ENCODE measurements at regions not wholly inside any gene's neighbourhood (a gene's known extent, or its start where the extent isn't known, plus 50 kb on each side); places are given as distances from the start of the nearest gene placed in this dataset.

DNA sequence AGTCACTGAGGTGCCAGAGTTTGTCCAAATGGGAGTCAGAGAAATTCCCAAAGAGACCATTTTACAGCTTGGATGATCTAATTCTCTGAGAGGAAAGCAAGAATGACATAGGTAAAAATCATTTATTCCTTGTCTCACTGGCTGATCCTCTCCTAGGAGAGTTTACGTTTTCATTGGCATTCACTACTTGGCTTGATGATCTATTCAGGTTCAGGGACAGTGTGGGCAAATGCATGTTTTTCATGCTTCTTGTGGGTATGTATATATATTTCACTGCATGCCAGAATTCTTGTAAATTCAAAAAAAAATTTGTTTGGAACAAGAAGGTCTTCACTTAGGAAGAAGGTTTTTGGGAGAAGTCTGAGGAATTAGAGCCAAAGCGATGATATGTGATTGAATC lies 403.4 kb upstream of the JAG1 start:
- DNase-seq (ENCODE audit: low read depth in 1 of 2, low spot score in 1 of 2) = no peak
- Histone ChIP-seq H3K27ac (no peak overlapping the region), H3K36me3 (no peaks in the 10 kb centered on the region), H3K4me3 (no peak overlapping the region), H3K9me3 (ENCODE audit: low read depth) (no peaks in the 10 kb centered on the region), H3K27me3 (no peaks in the 10 kb centered on the region), H3K4me1 (ENCODE audit: low read depth) (no peaks in the 10 kb centered on the region)
- TF ChIP-seq, protein P1, sequence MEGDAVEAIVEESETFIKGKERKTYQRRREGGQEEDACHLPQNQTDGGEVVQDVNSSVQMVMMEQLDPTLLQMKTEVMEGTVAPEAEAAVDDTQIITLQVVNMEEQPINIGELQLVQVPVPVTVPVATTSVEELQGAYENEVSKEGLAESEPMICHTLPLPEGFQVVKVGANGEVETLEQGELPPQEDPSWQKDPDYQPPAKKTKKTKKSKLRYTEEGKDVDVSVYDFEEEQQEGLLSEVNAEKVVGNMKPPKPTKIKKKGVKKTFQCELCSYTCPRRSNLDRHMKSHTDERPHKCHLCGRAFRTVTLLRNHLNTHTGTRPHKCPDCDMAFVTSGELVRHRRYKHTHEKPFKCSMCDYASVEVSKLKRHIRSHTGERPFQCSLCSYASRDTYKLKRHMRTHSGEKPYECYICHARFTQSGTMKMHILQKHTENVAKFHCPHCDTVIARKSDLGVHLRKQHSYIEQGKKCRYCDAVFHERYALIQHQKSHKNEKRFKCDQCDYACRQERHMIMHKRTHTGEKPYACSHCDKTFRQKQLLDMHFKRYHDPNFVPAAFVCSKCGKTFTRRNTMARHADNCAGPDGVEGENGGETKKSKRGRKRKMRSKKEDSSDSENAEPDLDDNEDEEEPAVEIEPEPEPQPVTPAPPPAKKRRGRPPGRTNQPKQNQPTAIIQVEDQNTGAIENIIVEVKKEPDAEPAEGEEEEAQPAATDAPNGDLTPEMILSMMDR (IDR thresholded peaks at IDR 0.05; ENCODE audit: low read depth, low read length) = no peak

DNA sequence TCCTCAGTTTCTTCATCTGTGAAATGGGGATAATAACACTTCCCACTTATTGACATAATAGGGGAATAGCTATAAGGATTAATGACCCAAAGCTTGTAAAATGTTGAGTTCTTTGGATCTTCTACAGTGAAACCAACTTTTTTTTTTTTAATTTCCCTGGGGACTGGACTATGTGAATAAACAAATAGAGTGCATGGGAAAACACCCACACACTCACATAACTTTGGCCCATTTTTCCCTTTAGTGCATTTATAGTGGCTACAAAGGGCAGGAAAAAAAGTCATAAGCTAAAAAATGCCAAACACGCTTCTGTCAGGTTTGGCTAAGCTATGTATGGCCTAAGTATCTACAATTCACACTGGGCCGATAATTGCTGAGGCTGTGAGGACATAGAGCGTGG lies 406.2 kb upstream of the JAG1 start:
- no peak for DNase-seq (ENCODE audit: low read depth in 1 of 2, low spot score in 1 of 2)
- TF ChIP-seq, protein P1 (IDR thresholded peaks at IDR 0.05; ENCODE audit: low read depth, low read length) = no peak
- no peaks in the 10 kb centered on the region for H3K9me3 ChIP-seq (ENCODE audit: low read depth)
- no peak overlapping the region for H3K4me3 ChIP-seq
- no peaks in the 10 kb centered on the region for H3K4me1 ChIP-seq (ENCODE audit: low read depth)
- no peaks in the 10 kb centered on the region for H3K36me3 ChIP-seq
- H3K27ac ChIP-seq = no peak overlapping the region
- no peaks in the 10 kb centered on the region for H3K27me3 ChIP-seq

DNA sequence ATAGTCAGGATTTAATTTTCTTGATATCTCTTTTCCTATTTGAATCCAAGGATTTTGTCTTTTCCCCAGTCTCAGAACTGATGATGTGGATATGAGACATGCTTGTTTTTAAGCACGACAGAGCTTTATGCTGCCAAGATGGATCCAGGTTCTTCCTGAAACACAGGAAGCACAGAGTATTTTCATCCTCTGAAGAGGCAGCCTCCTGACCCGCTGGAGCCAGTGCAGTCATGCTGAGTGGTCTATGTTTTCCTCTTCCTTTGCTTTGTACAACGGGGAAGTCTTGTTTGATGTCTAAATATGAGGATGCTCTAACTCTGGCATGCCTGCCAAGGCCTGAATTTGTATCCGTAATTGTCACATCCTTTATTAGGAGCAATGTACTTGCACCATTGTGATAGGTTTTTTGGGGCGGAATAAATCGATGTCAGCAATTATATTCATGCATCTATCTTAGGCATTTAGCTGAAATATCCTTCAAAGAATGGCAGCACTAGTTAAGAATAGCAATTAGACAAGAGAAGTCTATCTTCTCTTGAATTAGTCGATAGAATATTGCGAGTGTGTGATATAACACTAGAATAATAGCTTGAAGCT lies 407.1 kb upstream of the JAG1 start:
- no peaks in the 10 kb centered on the region for H3K9me3 ChIP-seq (ENCODE audit: low read depth)
- TF ChIP-seq, protein P1 (IDR thresholded peaks at IDR 0.05; ENCODE audit: low read depth, low read length) = no peak
- no peaks in the 10 kb centered on the region for H3K4me1 ChIP-seq (ENCODE audit: low read depth)
- no peaks in the 10 kb centered on the region for H3K27me3 ChIP-seq
- no peak overlapping the region for H3K4me3 ChIP-seq
- DNase-seq (ENCODE audit: low read depth in 1 of 2, low spot score in 1 of 2) = peak in 1 of 2 donors; percentile 17
- no peaks in the 10 kb centered on the region for H3K36me3 ChIP-seq
- no peak overlapping the region for H3K27ac ChIP-seq

DNA sequence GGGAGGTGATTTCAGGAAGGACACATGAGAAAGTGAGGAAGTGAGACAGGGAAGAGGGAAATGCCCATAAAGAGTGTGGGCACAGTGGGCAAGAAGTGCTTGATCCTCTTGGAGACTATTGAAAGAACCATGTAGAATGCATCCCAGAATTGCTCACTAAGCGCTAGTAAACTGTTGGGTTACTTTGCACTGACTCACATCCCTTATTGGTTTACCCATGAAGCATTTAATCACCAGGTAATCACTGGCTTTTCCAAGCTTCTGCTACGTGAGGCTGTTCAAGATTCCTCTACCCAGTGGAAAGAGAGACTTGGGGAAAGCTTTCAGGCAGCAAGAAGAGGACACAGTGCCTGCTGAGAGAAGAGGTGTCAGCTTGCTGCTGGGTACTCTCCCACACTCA lies 410.0 kb upstream of the JAG1 start:
- TF ChIP-seq, protein P1 (IDR thresholded peaks at IDR 0.05; ENCODE audit: low read depth, low read length) = no peak
- Histone ChIP-seq H3K36me3 (no peaks in the 10 kb centered on the region), H3K27me3 (no peaks in the 10 kb centered on the region), H3K27ac (no peak overlapping the region), H3K4me3 (no peak overlapping the region), H3K9me3 (ENCODE audit: low read depth) (no peaks in the 10 kb centered on the region), H3K4me1 (ENCODE audit: low read depth) (no peaks in the 10 kb centered on the region)
- DNase-seq (ENCODE audit: low read depth in 1 of 2, low spot score in 1 of 2) = no peak

DNA sequence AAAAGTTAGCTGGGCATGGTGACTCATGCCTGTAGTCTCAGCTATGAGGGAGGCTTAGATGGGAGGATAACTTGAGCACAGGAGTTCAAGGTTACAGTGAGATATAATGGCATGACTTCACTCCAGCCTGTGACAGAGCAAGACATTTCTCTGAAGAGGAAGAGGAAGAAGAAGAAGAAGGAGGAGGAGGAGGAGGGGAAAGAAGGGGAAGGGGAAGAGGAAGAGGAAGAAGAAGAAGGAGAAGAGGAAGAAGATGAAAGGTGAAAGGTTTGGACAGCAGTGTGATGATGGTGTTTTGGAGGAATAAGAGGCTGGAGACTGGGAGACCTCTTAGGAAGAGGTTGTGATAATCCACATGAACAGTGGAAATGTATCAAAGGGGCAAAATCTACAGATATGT lies 410.7 kb upstream of the JAG1 start:
- H3K9me3 ChIP-seq (ENCODE audit: low read depth) = no peaks in the 10 kb centered on the region
- no peaks in the 10 kb centered on the region for H3K4me1 ChIP-seq (ENCODE audit: low read depth)
- TF ChIP-seq, protein P1 (IDR thresholded peaks at IDR 0.05; ENCODE audit: low read depth, low read length) = no peak
- no peaks in the 10 kb centered on the region for H3K36me3 ChIP-seq
- no peak overlapping the region for H3K4me3 ChIP-seq
- H3K27me3 ChIP-seq = no peaks in the 10 kb centered on the region
- no peak for DNase-seq (ENCODE audit: low read depth in 1 of 2, low spot score in 1 of 2)
- H3K27ac ChIP-seq = no peak overlapping the region

DNA sequence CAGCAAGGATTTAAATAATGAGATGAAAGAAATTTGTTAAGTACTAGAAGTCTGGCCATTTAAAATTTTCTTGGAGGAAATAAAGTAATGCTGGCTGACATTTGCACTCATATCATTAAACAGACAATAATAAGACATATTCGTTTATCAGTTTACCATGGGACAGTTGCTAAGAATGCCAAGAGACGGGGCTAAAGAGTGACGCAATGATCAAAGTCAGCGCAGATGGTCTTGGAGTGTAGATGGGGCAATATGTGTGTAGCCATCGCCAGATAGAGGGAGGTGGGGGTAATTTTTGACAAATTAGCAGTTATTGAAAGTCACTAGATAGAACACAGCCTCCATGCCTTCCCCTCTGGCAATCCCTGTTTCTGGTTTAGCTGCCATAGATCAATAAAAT lies 413.2 kb upstream of the JAG1 start:
- Histone ChIP-seq H3K9me3 (ENCODE audit: low read depth) (no peaks in the 10 kb centered on the region), H3K4me3 (no peak overlapping the region), H3K27me3 (no peaks in the 10 kb centered on the region), H3K4me1 (ENCODE audit: low read depth) (no peaks in the 10 kb centered on the region), H3K36me3 (no peaks in the 10 kb centered on the region), H3K27ac (no peak overlapping the region)
- TF ChIP-seq, protein P1 (IDR thresholded peaks at IDR 0.05; ENCODE audit: low read depth, low read length) = no peak
- DNase-seq (ENCODE audit: low read depth in 1 of 2, low spot score in 1 of 2) = no peak
